GM21619 (cell line): ENCODE measurements at regions not wholly inside any gene's neighbourhood (a gene's known extent, or its start where the extent isn't known, plus 50 kb on each side); places are given as distances from the start of the nearest gene placed in this dataset.

ENCODE experiments used
- ATAC-seq: cut with Tn5 transposase; IDR thresholded peaks from one replicate; pipeline ENCODE4 v1.9.1; 2021; ENCODE audit not compliant: unreplicated experiment

DNA sequence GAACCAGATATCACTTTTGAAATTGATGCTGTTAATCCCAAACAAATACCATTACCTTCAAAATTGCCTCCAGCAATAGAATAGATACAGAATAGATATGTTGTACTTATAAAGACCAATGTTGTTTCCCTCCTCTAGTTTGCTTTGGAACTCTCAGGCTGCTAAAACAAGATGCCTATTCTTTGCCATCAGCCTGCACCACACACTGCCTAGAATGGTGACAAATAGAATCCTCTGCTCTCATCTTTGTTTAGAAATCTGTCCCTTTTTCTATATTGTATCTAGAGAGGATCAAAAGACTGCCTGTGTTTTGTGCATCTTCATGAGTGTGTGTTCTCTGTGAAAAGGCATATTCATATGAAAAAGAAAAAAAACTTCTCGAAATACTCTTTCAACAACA is 349.2 kb upstream of the CCDC54 start:
- ATAC-seq: no peak

DNA sequence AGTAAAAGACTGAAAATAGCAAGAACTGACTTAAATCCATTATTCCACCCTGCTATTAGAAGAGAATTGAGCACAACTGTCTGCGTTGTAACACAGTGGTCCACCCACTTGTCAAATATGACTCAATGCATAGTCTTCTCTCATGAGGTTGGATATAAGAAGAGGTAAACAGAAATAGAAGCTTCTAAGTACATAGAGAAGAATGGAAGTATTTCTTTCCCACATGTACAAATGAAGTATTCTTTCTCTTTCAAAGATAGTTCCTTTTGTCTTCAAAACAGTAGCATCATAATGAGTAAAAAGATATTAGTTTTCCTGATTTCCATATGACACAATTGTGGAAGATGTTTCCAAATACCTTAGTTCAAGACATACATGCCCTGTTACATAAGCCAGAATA is 348.6 kb upstream of the CCDC54 start:
- ATAC-seq: no peak

- ATAC-seq: no peak
These were observed 345.1 kb upstream of the CCDC54 start for GRCh38 chr3:107032111-107032510.

- no peak for ATAC-seq
These were observed 343.1 kb upstream of the CCDC54 start for GRCh38 chr3:107034142-107034541.

DNA sequence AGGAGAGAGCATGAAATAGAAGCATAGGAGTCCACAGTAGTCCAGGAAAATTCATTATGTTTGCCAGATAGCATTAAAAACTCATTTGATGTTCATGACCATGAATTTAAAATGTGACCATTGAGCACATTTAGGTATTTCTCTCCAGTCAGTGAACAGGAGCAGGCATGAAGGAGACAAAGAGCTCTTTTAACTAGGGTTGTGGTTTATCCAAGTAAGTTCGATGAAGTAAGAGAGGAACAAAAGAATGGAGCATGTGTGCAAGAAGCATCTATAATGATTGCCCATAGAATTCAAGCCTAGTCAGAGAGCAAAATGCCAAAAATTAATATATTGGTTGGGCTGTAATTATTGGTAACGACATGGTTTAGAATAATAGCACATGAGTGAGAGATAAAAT is 342.1 kb upstream of the CCDC54 start:
- ATAC-seq: no peak

DNA sequence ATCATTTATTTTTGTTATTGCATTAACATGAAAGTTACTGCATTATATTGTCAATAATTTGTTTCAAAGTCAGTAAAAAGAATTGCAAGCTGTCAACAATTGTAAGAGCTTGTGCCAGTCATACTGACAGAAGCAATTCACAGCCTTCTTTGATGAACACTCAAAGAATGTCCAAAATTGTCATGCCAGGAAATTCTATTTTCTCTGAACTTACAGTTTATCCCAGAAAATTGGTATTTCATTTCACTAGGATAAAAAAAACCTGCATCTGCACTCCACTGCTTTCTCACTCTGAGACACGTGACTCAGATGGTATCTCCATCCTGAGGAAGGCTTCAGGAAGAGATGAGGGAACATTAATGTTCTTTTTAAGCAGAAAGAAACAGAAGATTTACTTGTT is 332.6 kb upstream of the CCDC54 start:
- ATAC-seq: no peak

GRCh38 chr3:107045791-107046190 is 331.4 kb upstream of the CCDC54 start:
- ATAC-seq: no peak

DNA sequence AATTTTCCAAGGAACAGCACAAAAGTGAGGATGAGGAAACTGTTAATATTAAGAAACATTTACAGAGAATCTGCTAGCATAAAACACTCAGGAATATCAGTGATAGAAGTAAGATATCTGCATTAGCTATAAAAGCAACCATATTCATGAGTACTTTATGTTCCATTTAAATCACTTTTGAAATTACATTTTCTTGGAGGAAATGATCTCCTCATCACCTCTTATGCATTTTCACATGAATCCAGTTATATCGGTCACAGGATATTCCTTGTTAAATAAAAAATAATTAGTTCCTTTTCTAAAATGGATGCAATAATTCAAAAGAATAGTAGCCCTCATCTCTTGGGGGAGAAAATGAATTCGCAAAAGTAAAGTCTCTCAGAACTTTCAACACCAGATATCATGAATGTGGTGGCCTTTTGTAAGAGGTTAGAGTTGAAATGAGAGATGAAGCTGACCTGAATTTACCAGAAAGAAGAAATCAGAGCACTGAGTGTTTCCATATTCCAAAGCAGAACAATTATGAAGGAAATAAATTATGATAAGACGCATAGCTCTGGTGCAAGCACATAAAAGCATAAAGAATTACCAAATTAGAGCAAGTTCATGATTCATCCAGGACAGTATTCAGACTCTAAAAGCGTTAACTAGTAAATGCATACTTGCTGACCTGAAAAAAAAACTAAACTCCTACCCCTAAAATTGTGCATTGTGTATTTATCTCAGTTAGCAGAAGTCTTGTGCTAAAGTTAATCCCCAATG is 321.9 kb upstream of the CCDC54 start:
- ATAC-seq: no peak

DNA sequence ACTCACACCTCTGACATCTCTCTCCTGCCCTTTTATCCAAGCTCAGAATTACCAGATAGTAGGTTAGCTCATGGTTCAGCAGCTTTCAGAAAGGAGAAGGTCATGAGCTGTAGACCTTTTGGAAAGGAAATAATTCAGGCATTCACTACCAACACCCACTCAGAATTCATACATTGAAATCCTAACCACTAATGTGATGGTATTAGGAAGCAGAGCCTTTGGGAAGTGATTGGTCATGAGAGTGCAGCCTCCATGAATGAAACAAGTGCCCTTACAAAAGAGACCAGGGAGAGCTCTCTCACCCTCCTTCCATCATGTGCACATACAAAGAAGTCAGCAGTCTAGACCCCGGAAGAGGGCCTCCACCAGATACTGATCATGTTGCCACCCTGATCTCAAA is 315.8 kb upstream of the CCDC54 start:
- no peak for ATAC-seq

GRCh38 chr3:107062310-107062709 is 314.9 kb upstream of the CCDC54 start:
- no peak for ATAC-seq

- ATAC-seq: no peak
These were observed 314.5 kb upstream of the CCDC54 start for GRCh38 chr3:107062787-107063186.

GRCh38 chr3:107063351-107063750 is 313.9 kb upstream of the CCDC54 start:
- ATAC-seq: no peak

DNA sequence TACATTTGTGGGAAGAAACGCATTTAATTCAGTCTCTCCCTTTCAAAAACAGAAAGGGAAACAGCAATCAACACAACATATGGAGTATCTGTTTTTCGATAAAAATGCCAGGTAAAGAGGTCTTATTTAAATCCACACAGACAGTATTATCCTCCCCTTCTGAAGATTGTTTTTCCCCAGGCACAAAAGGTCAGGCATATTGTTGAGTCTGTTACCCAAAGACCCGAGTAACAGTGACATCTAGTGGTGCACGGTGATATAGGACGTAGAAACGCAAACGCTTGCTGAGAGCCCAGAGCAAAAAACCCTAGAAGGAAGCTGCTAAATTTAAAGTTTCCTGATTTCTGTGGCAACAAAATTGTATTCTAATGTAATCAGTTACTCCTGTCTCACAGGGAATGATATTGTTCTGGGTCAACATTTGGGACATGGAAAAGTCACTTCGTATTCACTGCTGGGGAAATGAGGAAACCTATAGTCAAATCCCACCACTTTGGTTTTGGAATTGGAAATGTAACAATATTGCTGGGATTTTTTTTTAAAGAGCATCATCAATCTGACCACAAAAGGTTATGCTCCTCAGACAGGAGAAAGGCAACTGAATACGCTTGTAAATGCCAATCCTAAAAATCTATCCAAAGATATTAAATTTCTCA is 312.7 kb upstream of the CCDC54 start:
- ATAC-seq: peak; percentile 92

DNA sequence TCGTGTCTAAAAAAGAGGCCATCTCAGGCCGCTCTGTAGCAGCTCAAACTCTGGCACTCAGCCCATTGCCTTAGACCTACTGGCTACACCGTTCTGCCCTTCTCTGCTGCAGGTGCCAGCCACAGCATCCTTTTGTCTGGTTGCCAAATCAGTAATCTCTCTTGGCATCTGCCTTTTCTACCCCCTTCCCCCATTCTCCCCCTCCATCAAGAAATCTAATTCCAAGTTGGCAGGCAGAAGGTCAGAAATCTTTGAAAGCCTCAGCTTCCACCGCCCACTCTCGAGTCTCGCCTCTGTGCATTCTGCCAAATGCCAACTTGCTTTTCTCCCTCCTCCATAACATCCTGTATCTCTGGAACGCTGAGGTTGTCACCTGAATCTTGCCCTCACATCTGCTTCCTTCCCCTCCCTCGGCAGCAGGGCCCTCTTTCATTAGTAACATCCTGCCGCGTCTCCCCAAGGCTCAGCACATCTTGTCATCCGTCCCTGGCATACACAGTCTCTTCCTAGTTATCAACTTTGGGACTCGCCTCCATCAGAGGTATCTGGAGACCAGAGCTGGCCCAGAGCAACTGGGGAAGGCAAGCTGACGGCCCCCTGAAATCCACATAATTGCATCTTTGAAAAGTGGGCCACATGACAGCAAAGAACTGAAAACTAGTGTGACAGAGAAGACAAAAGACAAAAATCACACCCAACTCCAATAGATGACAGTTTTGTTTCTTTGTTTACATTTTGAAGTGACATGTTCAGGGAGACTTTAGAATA is 312.0 kb upstream of the CCDC54 start:
- ATAC-seq: no peak

DNA sequence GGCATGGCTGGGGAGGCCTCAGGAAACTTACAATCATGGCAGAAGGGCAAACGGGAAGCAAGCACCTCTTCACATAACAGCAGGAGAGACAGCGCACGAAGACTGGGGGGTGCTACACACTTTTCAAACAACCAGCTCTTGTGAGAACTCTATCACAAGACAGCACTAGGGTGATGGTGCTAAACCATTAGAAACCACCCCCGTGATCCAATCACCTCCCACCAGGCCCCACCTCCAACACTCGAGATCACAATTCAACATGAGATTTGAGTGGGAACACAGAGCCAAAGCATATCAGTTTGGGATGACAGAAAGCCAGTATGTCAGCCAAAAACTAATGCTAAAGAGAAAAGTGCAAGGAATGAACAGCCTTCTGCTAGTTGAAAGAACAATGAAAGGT is 309.8 kb upstream of the CCDC54 start:
- ATAC-seq: no peak

- ATAC-seq: no peak
These were observed 308.3 kb upstream of the CCDC54 start for GRCh38 chr3:107068980-107069379.

DNA sequence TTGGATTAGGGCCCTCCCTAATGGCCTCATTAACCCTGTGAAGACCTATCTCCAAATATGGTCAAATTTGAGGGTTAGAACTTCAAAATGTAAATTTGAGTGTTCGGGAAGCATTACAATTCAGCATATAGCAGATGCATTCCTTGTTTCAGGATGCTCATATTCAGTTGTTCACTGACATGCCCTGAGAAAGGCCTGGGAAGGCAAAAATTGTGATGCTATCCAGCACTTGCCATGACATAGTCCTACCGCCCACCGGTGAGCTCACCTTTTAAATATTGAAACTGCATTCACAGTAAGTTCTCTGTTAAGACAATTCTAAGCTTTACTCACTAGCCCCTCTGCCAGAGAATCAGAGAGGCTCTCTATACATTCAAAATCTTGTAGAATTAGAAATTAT is 300.3 kb upstream of the CCDC54 start:
- no peak for ATAC-seq

- ATAC-seq: no peak
These were observed 299.8 kb upstream of the CCDC54 start for GRCh38 chr3:107077391-107077790.

DNA sequence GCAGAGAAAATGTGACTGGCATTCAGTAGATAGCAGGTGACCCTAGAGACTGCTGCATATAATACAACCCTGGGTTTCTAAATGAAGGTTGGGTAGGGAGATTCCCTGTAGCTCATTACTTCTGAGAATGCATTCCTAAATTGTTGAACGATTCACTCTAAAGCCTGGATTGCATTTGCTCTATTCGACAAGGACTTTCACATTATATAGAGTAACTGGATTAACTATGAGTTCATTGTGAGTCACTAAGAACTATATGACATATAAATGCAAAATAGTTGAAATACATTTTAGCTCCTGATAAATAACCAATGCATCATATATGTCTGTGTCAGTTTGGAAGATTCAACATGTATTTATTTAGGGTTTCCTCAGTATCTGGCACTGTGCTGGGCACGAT is 294.7 kb upstream of the CCDC54 start:
- no peak for ATAC-seq

GRCh38 chr3:107085261-107085660 is 292.0 kb upstream of the CCDC54 start:
- no peak for ATAC-seq

DNA sequence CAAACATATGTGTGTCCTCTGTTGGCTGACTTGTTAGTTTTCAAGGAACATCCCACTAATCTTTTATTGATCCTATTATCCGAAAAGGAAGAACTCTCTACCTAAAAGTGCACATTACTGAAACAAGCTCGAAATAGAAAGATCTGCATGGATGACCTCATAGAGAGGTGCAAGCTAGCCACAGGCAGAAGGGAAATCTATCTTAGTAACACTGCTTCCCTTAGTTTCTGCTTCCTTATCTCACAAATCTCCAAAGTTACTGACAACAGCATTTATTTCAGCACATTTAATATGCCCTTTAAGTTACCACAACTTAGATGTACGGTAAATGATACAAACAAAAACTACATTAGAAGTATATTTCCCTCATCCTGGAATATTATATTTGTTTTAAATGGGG is 285.1 kb upstream of the CCDC54 start:
- no peak for ATAC-seq

DNA sequence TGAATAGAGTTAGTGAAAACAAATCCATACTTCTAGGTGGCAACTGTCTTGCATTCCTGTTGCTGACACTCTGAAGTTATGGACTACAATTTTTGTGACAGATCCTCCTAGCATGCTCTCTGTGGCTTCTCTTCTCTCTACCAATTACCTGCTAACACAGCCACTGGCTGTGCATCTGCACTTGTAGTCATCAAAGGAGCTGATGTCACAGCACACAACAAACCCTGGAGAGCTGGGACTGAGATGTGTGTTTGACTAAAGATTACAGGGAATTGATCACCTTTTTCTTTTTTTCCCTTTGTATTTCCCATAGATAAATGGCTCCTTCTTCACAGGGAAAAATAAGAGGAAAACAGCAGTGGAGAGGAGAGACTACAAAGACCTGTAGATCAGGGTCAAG is 278.4 kb upstream of the CCDC54 start:
- ATAC-seq: no peak
